ENCODE measurements at regions not wholly inside any gene's neighbourhood (a gene's known extent, or its start where the extent isn't known, plus 50 kb on each side); places are given as distances from the start of the nearest gene placed in this dataset.

GRCh38 chr2:189370719-189371118 is 70.6 kb upstream of the WDR75 start:
- no peak for DNase-seq (ENCODE audit: low read depth)

- no peak for DNase-seq (ENCODE audit: low read depth)
Measured at GRCh38 chr2:189372688-189373257, 68.5 kb upstream of the WDR75 start.

- no peak for DNase-seq (ENCODE audit: low read depth)
Measured at GRCh38 chr2:189374481-189374880, 66.8 kb upstream of the WDR75 start.

- DNase-seq (ENCODE audit: low read depth) = no peak
Measured at GRCh38 chr2:189375842-189376241, 65.4 kb upstream of the WDR75 start.

GRCh38 chr2:189379287-189379630 is 62.0 kb upstream of the WDR75 start:
- DNase-seq (ENCODE audit: low read depth) = no peak

GRCh38 chr2:189379731-189380261 is 61.5 kb upstream of the WDR75 start:
- no peak for DNase-seq (ENCODE audit: low read depth)

GRCh38 chr2:189382668-189383067 is 58.6 kb upstream of the WDR75 start:
- DNase-seq (ENCODE audit: low read depth) = no peak

- DNase-seq (ENCODE audit: low read depth) = no peak
Measured at GRCh38 chr2:189386741-189387140, 54.5 kb upstream of the WDR75 start.

- DNase-seq (ENCODE audit: low read depth) = no peak
Measured at GRCh38 chr2:189391201-189391600, 50.1 kb upstream of the WDR75 start.
